AG09319 (cell line): ENCODE measurements at regions not wholly inside any gene's neighbourhood (a gene's known extent, or its start where the extent isn't known, plus 50 kb on each side); places are given as distances from the start of the nearest gene placed in this dataset.

Source experiments
- DNase-seq: peaks from one replicate; pipeline ENCODE4 v3.0.0-alpha.2; 2010; ENCODE audit warnings: low read depth; ENCODE audit errors: extremely low read depth
- TF ChIP-seq, protein P1 (sequence below): IDR thresholded peaks from 2 replicates; pipeline ENCODE4 v1.5.1; 2011; ENCODE audit warnings: low read depth, mild to moderate bottlenecking, inconsistent platforms, low read length, moderate library complexity

DNA sequence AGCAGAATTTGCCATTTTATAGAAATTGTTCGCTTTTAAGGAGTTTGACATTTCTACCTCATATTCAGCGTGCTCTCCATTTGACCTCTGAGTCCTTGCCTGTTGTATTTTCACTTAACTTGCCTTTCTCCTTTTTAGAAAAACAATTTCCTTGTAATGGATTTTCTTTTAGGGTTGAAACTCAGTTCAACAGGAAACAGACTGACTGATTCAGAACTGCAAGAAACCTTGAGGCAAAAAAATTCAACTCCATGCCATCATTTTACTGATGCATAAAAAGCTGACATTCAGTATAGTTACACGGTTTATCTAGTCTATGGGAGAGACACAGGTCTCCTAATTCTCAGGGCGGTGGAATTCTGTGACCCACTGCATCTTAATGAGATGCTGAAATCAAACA lies 59.8 kb downstream of the MRPS30 start:
- TF ChIP-seq, protein P1, sequence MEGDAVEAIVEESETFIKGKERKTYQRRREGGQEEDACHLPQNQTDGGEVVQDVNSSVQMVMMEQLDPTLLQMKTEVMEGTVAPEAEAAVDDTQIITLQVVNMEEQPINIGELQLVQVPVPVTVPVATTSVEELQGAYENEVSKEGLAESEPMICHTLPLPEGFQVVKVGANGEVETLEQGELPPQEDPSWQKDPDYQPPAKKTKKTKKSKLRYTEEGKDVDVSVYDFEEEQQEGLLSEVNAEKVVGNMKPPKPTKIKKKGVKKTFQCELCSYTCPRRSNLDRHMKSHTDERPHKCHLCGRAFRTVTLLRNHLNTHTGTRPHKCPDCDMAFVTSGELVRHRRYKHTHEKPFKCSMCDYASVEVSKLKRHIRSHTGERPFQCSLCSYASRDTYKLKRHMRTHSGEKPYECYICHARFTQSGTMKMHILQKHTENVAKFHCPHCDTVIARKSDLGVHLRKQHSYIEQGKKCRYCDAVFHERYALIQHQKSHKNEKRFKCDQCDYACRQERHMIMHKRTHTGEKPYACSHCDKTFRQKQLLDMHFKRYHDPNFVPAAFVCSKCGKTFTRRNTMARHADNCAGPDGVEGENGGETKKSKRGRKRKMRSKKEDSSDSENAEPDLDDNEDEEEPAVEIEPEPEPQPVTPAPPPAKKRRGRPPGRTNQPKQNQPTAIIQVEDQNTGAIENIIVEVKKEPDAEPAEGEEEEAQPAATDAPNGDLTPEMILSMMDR, result no peak
- DNase-seq, result no peak

DNA sequence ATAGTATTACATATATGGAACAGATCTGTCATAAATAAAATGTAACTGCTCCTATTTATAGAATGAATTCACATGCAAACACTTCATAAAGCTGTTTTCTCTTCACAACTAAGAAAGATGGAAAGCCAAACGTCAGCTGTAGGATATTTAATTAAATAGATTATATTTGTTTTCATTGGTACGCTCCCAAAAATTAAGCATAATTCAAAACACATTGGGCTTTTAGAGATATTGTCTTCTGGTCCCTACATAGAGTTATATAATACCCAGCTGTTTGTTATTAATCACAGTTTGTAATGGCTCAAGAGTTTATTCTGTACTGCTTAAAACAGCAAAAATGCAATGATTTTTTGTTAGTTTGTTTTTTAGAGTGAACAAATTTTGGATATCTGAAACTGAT lies 61.2 kb downstream of the MRPS30 start:
- DNase-seq, result no peak
- TF ChIP-seq, protein P1, result no peak

DNA sequence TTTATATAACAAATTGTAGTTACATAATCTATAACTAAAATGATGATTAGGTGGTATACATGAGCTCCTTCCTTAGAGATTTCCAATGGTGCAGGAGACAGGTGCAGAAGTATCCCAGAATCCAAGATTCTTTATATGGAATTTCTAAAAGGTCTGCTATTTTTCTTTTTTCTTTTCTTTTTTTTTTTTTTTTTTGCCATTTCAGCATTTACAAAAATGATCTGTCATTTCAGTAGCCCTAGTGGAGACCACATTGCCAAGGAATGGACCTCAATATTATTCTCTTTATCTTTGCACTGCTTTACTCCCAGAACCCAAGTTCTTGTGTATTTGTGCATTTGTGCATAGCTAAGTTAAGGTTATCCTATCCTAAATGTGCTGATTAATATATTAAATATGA lies 61.7 kb downstream of the MRPS30 start:
- DNase-seq, result no peak
- TF ChIP-seq, protein P1, result no peak

DNA sequence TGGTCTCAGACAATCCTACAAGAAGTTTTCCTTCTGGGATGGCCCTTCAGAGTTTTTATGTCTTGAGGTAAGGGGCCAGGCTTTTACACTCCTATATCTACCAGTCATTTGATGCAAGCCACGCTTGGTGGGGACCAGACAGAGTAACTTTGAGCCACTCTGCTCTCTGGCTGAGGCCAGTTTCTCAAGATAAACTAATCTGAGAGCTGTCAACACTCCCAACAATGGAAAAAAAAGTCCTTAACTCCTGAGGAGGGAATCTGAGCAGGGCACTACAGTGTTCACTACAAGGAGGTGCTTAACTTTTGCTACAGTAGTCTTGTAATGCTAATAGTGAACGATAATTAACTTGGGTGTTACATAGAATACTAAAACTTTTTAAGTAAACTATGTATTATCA lies 62.7 kb downstream of the MRPS30 start:
- TF ChIP-seq, protein P1, result no peak
- no peak for DNase-seq

DNA sequence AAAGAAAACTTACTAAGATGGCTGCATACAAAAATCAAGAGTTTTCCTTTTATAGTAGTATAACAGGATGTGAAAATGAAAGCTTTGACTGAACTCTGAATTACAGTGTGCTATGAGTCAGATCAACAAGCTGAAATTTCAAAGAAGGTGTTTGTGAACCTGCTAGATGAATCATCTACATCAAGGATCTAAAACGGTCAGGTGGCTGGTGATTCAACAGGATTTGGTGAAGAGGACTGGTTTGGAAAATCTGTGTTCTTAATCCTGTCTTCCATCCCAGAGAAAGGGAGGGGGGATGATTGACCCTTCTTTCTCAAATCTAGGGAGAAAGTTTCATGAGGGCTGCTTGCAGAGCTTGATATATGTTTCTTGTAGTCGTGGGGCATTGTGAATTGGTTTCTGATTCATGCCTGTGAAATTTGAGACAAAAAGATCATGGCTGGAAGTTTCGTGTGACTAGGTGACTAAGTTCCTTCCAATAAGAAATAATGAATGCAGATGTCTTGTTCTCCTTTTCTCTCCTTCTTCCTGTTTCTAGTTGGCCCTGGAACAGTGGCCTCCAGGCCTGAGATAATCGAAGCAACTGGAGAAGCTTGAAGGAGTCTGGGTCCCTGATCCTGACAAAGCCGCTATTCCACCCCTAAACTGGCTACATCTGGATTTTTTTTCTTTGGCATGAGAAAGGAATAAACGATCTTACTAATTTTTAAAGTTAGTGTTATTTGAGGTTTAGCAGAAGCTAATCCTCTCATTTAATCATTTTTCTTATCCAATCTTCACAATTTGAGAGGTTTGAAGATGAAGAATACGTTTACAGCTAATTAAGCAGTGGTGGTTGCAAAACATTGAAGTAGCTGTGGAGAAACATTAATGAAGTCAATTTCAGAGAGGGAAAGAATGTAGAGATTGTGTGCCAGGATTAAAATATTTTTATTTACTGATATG lies 67.2 kb downstream of the MRPS30 start:
- TF ChIP-seq, protein P1, result no peak
- no peak for DNase-seq

DNA sequence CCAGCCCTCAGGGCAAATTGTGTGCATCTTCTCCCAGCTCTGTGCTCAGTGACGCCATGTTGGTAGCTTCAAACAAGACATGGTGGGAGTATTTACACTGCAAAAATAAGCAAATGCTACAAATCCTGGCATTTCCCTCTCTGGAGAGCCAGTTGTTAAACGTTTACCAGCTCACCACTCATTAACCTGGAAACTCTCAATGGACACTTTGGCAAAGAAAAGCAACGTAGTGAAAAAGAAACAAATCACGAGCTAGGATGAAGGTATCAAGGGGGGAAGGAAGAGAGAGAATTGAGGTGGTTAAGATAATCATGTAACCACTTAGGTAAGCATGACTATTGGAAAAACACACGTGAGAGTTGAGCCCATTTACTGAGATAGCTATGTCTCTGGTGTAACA lies 72.5 kb downstream of the MRPS30 start:
- TF ChIP-seq, protein P1, result no peak
- no peak for DNase-seq

DNA sequence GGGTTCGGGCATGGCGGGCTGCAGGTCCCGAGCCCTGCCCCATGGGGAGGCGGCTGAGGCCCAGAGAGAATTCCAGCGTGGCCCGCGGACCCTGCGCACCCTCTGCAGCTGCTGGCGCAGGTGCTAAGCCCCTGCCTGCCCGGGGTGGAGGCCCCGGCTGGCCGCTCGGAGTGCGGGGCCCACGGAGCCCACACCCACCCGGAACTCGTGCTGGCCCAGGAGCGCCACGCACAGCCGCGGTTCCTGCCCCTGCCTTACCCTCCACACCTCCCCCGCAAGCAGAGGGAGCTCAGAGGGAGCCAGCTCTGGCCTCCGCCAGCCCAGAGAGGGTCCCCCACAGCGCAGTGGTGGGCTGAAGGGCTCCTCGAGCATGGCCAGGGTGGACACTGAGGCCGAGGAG lies 75.3 kb downstream of the MRPS30 start:
- TF ChIP-seq, protein P1, result no peak
- no peak for DNase-seq
